B cell (primary cell): ENCODE measurements at regions not wholly inside any gene's neighbourhood (a gene's known extent, or its start where the extent isn't known, plus 50 kb on each side); places are given as distances from the start of the nearest gene placed in this dataset.

ENCODE experiments used
- ATAC-seq: fragments of 200-7000 bp; cut with Tn5 transposase; one replicate; pipeline ENCODE4 v1.10.0; 2021; ENCODE audit warnings: low read depth, mild to moderate bottlenecking, moderate number of reproducible peaks, moderate library complexity
- CTCF ChIA-PET: fragments of 350-600 bp; sonication (Branson Sonifier 250); formaldehyde crosslinking; loops from one replicate; lab custom pipeline; 2021; ENCODE audit warnings: antibody characterized with exemption, inconsistent platforms; lab: Charles Lee
- POLR2A ChIA-PET: fragments of 350-600 bp; sonication (Branson Sonifier 250); formaldehyde crosslinking; loops from one replicate; lab custom pipeline; 2021; ENCODE audit warnings: antibody characterized with exemption; lab: Charles Lee
- DNase-seq: peaks from one replicate; pipeline ENCODE4 v3.0.0; 2013
- H2AFZ ChIP-seq: 2 replicates; pipeline ENCODE4 v1.6.1; 2012; ENCODE audit warnings: mild to moderate bottlenecking, low read depth, low read length; ENCODE audit not compliant: insufficient read depth, poor library complexity, severe bottlenecking
- H3K27ac ChIP-seq, 2 donors: 1 replicate in 1 of 2; 2 replicates in 1 of 2; pipeline ENCODE4 v1.5.1; 2012 to 2013; ENCODE audit warnings: low read length in 2 of 2, mild to moderate bottlenecking in 2 of 2, moderate library complexity in 1 of 2
- H3K27me3 ChIP-seq, 4 experiments: fragments of 200-600 bp in 1 of 4; sonication (generic) in 1 of 4; replicated peaks in 1 of 4; 1 replicate in 2 of 4; 2 replicates in 2 of 4; pipeline versions ENCODE4 v1.6.1 to v1.7.0; 2013 to 2016; ENCODE audit warnings: low read length in 3 of 4, mild to moderate bottlenecking in 2 of 4, mixed read lengths in 1 of 4, moderate library complexity in 1 of 4; ENCODE audit not compliant: insufficient read depth in 4 of 4, control insufficient read depth in 3 of 4; ENCODE audit errors: control extremely low read depth in 1 of 4
- H3K36me3 ChIP-seq, 2 experiments: replicated peaks in 1 of 2; 1 replicate in 1 of 2; 2 replicates in 1 of 2; pipeline versions ENCODE4 v1.6.1 to v1.7.1; 2013; ENCODE audit warnings: low read length in 1 of 2; ENCODE audit not compliant: insufficient read depth in 2 of 2, control insufficient read depth in 1 of 2; ENCODE audit errors: control extremely low read depth in 1 of 2, extremely low read depth in 1 of 2
- H3K4me1 ChIP-seq, 2 donors: fragments of 200-600 bp in 1 of 2; sonication (generic) in 1 of 2; 1 replicate in 1 of 2; 2 replicates in 1 of 2; pipeline versions ENCODE4 v1.5.1 to v1.6.1; 2013 to 2017; ENCODE audit warnings: low read length in 2 of 2; ENCODE audit not compliant: control insufficient read depth in 2 of 2, insufficient read depth in 2 of 2
- H3K4me2 ChIP-seq: replicated peaks from 2 replicates; pipeline ENCODE3; 2012; ENCODE audit warnings: mild to moderate bottlenecking, low read depth, low read length; ENCODE audit not compliant: poor library complexity, severe bottlenecking
- H3K4me3 ChIP-seq, 5 experiments: fragments of 200-600 bp in 1 of 5; sonication (generic) in 1 of 5; 1 replicate in 3 of 5; 2 replicates in 2 of 5; pipeline versions ENCODE4 v1.5.1 to v1.7.0; 2011 to 2016; ENCODE audit warnings: low read length in 4 of 5, mild to moderate bottlenecking in 4 of 5, low read depth in 2 of 5, control low read depth in 1 of 5, moderate library complexity in 1 of 5; ENCODE audit not compliant: insufficient read depth in 1 of 5; ENCODE audit errors: control extremely low read depth in 1 of 5, extremely low read depth in 1 of 5
- H3K79me2 ChIP-seq: fragments of 200-600 bp; sonication (generic); one replicate; pipeline ENCODE4 v1.6.0; 2016; ENCODE audit warnings: low read length; ENCODE audit not compliant: control insufficient read depth, insufficient read depth
- H3K9ac ChIP-seq: fragments of 200-600 bp; sonication (generic); 2 replicates; pipeline ENCODE4 v1.6.1; 2017; ENCODE audit warnings: mild to moderate bottlenecking, low read length, moderate library complexity
- H3K9me3 ChIP-seq, 3 donors: one replicate each; pipeline versions ENCODE4 v1.6.1 to v1.7.1; 2013; ENCODE audit warnings: low read length in 2 of 3; ENCODE audit not compliant: control insufficient read depth in 2 of 3, insufficient read depth in 1 of 3; ENCODE audit errors: control extremely low read depth in 1 of 3
- H4K20me1 ChIP-seq: 2 replicates; pipeline ENCODE4 v1.6.0; 2012; ENCODE audit warnings: mild to moderate bottlenecking, low read length; ENCODE audit not compliant: insufficient read depth, control insufficient read depth, poor library complexity, severe bottlenecking
- H3K27ac Mint-ChIP-seq: one replicate; pipeline ENCODE4 v1.8.0; 2021; ENCODE audit warnings: mixed read lengths
- H3K27me3 Mint-ChIP-seq: one replicate; pipeline ENCODE4 v1.8.0; 2021; ENCODE audit warnings: mixed read lengths
- H3K4me1 Mint-ChIP-seq: one replicate; pipeline ENCODE4 v1.8.0; 2021; ENCODE audit warnings: mixed read lengths
- H3K4me3 Mint-ChIP-seq: one replicate; pipeline ENCODE4 v1.8.0; 2021; ENCODE audit warnings: mixed read lengths
- H3K9me3 Mint-ChIP-seq: one replicate; pipeline ENCODE4 v1.8.0; 2022; ENCODE audit warnings: mixed read lengths; ENCODE audit not compliant: insufficient read depth
- CTCF ChIP-seq: fragments of 200-600 bp; IDR thresholded peaks from one replicate; pipeline ENCODE4 v1.8.0; 2022; ENCODE audit warnings: antibody characterized with exemption, mild to moderate bottlenecking
- EZH2 ChIP-seq: IDR thresholded peaks from 2 replicates; pipeline ENCODE4 v1.6.1; 2012; ENCODE audit warnings: borderline replicate concordance, low read depth, mild to moderate bottlenecking, moderate library complexity, low read length; ENCODE audit not compliant: insufficient read depth, poor library complexity, severe bottlenecking
- WGBS: methylation state at CpG from one replicate; pipeline ENCODE4 v1.1.5; 2013; ENCODE audit warnings: missing lambda C conversion rate; ENCODE audit not compliant: insufficient coverage; 5-methylcytosine and 5-hydroxymethylcytosine counted together
- intact Hi-C: fragments of 100-400 bp; cut with micrococcal nuclease; formaldehyde crosslinking; loops from one replicate; pipeline ENCODE4 v1.10.0; 2022

DNA sequence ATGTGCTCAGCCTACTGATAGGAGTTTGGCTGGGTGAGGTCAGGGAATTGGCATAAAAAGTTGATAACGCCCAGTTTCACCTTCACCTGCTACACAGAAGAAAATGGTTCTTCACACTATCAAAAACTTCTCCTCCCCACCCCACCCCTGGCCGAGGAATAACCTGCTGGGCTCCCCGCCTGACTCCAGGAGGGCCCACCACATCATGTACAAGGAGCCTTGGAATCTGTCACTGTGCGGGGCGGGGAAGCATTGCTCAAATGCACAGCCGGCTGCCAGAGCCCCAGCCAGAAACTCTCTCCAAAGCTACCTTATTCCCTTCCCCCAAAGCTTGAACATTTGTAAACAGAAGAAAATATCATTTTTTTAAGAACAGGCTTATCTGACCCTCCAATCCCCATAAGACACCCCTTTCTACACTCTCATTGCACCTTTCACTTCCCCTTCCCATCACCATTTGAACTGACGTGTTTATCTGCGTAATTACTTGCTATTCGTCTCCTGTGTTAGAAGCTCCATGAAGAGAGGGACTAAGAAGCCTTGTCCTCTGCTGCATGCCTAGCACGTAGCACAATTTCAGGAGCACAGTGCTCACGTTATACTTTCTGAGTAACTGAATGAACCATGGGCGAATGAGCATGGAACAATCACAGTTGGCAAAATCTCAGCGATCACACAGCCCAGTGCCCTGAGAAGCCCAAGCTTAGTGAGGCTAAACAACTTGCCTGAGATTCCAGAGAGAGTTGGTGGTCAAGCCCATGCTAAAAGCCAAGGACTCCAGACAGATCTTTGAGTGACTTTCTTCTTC, 82.9 kb downstream of the HES1 start:
- no peak for TF ChIP-seq EZH2
- no peak for TF ChIP-seq CTCF
- WGBS = 77% methylated on average over 11 of the region's 13 CpGs
- DNase-seq (peak; percentile 55), ATAC-seq (peak; percentile 78)
- no peaks in the 10 kb centered on the region for H4K20me1 ChIP-seq
- ChIA-PET POLR2A (no interaction called here), CTCF (no interaction called here)
- H3K4me3 Mint-ChIP-seq = no peak overlapping the region
- H3K36me3 ChIP-seq = no peaks in the 10 kb centered on the region
- no peak overlapping the region for H3K27ac Mint-ChIP-seq
- no peak overlapping the region for H3K4me2 ChIP-seq
- peaks cover 6 to 8% of the 10 kb centered on the region in 2 donors for H3K4me1 ChIP-seq
- no peak overlapping the region for H2AFZ ChIP-seq
- H3K9ac ChIP-seq = no peak overlapping the region
- no peaks in the 10 kb centered on the region for H3K79me2 ChIP-seq
- no peaks in the 10 kb centered on the region for H3K9me3 Mint-ChIP-seq
- peaks cover 42% of the 10 kb centered on the region for H3K27me3 Mint-ChIP-seq
- H3K27ac ChIP-seq = no peak overlapping the region
- H3K27me3 ChIP-seq = peaks cover 0 to 11% (median 3%) of the 10 kb centered on the region in 4 experiments
- intact Hi-C loops = no loop called here
- H3K4me1 Mint-ChIP-seq = peaks cover 10% of the 10 kb centered on the region
- H3K9me3 ChIP-seq = no peaks in the 10 kb centered on the region
- no peak overlapping the region for H3K4me3 ChIP-seq

- 96% methylated on average over 8 of the region's 10 CpGs for WGBS
- Histone ChIP-seq H3K9ac (no peak overlapping the region), H4K20me1 (no peaks in the 10 kb centered on the region), H3K4me3 (no peak overlapping the region), H3K27ac (no peak overlapping the region), H3K9me3 (no peaks in the 10 kb centered on the region), H3K79me2 (no peaks in the 10 kb centered on the region), H3K4me2 (no peak overlapping the region), H3K36me3 (no peaks in the 10 kb centered on the region), H3K27me3 (peaks cover 0 to 11% (median 5%) of the 10 kb centered on the region in 4 experiments), H3K4me1 (peaks cover 11 to 12% of the 10 kb centered on the region in 2 donors), H2AFZ (no peak overlapping the region)
- peaks cover 17% of the 10 kb centered on the region for H3K4me1 Mint-ChIP-seq
- TF ChIP-seq EZH2 = no peak
- H3K9me3 Mint-ChIP-seq = no peaks in the 10 kb centered on the region
- ChIA-PET CTCF (no interaction called here), POLR2A (no interaction called here)
- intact Hi-C loops = no loop called here
- ATAC-seq = no peak
- no peak overlapping the region for H3K27ac Mint-ChIP-seq
- no peak for DNase-seq
- peaks cover 44% of the 10 kb centered on the region for H3K27me3 Mint-ChIP-seq
- no peak overlapping the region for H3K4me3 Mint-ChIP-seq
These were observed 84.0 kb downstream of the HES1 start for GRCh38 chr3:194219826-194220410.
